ENCODE measurements at regions not wholly inside any gene's neighbourhood (a gene's known extent, or its start where the extent isn't known, plus 50 kb on each side); places are given as distances from the start of the nearest gene placed in this dataset.

GRCh38 chr7:110084181-110084807 lies 1006.6 kb upstream of the LRRN3 start:
- no peak for TF ChIP-seq CTCF (IDR thresholded peaks at IDR 0.05)
- no peak for TF ChIP-seq POLR2A (IDR thresholded peaks at IDR 0.05)
- TF ChIP-seq EP300 (IDR thresholded peaks at IDR 0.05), result no peak
